Activated T-cell treated with anti-CD3 and anti-CD28 coated beads for 24 hours (primary cell): ENCODE measurements at regions not wholly inside any gene's neighbourhood (a gene's known extent, or its start where the extent isn't known, plus 50 kb on each side); places are given as distances from the start of the nearest gene placed in this dataset.
"Not testable (repeated sequence)": the region's sequence is repeated elsewhere in the genome, so short reads cannot be mapped to it uniquely, and the experiment has no call there.

Source experiments
- DNase-seq: peaks from one replicate; pipeline ENCODE4 v3.0.0-alpha.2; 2020; ENCODE audit warnings: low read depth

DNA sequence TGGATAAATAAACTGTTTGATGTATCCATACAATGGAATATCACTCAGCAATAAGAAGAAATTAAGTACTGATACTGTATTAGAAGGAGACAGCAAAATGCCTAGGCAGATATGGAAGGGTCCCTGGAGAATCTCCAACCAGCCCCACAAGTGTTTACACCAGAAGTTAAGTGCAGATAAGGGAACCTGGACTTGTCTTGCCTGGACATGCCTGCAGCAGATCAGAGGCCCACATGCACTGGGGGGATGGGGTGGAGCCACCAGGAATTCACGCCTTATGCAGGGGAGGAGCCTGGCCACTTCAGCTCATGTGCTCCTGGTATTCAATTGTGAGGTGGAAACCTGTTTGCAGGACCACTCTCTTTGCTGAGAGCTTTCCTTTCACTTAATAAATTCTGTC lies 356.9 kb downstream of the TUBA3C start:
- DNase-seq = not testable (repeated sequence)

DNA sequence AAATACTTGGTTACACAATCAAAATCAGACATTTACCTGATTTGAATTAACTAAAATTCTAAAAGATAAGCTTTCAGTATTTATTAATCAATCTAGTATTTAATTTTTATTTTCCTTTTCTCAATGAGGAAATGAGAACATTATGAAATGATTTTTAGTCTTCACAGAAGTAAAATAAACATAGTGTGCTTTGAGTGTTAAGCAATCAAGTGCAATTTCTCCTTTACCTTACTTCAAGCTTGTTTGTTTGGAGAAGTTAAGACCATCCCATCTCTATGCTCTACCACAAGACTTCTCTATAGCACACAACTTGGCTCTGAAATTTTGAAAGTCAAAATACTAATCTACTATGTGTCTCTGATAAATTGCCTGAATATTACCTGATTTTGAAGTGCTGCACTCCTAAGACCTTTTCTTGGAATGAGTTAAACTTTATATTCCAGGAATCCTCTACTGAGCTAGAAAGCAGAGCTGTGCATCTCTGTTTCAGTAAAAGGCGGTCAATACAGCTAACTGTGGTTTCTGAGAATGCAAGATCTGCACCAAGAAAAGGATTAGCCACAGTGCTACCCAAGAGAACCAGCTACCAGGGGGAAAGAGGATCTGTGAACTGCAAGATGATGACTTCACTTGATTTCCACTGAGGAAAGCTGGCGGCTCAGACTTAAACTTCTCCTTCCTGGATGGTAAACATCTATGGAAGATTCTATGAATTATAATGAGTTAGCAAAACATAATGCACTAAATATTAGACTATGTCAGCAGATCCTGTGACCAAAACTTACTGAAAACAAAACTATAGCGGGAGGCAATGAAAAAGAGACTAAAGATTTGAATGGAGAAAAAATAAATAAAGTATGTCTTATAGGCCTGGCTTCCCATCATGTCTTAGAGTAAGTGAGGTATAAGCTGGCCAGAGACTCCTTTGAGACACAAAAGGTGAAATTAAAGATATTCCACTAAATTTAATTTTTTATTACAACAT lies 358.7 kb downstream of the TUBA3C start:
- DNase-seq = not testable (repeated sequence)

GRCh38 chr13:18773988-18774387 lies 407.6 kb downstream of the TUBA3C start:
- not testable (repeated sequence) for DNase-seq

- not testable (repeated sequence) for DNase-seq
Measured at GRCh38 chr13:18741696-18742095, 439.9 kb downstream of the TUBA3C start.

DNA sequence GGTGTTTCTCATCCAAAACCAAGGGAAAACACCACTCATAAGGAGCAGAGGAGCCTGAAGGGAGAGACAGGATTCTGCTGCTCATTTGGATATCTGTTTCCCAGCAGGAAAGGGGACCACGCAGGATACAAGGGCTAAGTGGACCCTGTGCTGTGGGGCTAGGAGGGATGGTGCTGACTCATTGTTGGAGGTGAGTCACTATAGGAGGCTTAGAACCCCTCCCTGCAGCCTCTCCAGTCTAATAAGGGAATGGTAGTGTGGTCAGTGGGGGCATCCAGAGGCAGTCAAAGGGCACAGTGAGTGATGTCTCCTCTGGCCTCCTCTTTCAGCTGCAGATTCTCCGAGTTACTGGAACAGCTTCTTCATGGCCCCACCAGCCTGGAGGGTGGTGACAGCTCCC lies 442.3 kb downstream of the TUBA3C start:
- no peak for DNase-seq

DNA sequence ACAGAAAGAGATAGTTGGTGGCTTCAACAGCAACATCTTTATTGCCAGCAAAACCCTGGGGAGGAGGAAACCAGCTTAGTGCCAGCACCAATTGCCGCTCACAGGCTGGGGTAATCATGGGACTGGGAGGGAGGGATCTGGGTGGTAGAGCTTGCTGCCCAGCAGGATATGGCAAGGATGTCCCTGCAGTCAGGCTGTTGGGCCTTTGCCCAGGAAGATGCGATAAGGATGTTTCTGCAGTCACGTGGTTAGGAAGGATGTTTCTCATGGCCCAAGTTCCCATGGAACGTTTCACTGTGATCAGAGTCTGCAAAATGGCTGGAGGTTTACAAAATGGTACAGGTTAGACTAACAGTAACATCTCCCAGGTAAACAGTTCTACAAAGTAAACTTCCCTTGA lies 443.5 kb downstream of the TUBA3C start:
- DNase-seq = not testable (repeated sequence)

DNA sequence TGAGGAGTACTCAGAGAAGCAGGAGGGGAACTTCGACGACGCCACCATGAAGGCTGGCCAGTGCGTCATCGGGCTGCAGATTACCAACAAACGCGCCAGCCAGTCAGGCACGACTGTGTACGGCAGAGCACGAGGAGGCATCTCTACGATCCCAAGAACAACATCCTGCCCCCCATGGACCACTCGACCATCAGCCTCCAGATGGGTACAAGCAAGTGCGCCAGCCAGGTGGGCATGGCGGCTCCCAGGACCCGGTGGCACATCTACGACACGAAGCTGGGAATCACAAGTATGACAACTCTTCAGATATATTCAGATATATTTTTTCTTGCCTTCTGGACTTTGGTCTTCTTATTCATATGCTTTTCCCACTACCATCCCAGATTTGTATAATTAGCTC lies 454.5 kb downstream of the TUBA3C start:
- DNase-seq = not testable (repeated sequence)

DNA sequence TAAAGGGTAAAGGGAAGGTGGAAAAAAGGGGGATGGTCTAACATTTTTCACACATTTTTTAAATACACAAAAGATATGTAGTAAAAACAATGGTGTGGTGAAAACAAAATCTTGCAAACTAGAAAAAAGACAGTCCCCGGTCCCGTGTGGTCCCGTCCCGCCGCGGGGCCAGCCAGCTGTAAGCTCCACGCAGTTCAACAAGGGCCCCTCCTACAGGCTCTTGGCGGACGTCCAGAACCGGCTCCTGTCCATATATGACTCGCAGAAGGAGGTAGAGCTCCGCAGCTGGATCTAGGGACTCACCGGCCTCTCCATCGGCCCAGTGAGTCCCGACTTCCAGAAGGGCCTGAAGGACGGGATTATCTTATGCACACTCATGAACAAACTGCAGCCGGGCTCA lies 455.1 kb downstream of the TUBA3C start:
- not testable (repeated sequence) for DNase-seq

GRCh38 chr13:18725242-18725822 lies 456.3 kb downstream of the TUBA3C start:
- not testable (repeated sequence) for DNase-seq

DNA sequence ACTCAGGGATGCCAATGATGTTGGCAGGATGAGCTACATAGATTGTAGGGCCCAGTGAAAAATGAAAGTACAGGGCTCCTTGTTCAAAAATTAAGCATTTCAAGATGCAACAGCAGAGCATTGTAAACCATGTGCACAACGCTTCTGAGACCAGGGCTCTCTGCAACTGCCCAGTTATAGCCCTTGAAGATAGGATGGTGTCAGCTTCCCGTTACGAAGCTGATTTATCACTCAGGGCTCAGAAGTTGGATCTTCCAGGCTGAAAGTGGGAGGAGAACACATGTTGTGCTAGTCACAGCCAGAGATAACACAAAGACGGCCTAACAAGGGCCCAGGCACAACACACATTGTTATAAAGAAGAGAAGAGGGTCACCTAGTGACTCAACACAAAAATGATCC lies 466.7 kb downstream of the TUBA3C start:
- DNase-seq = no peak

DNA sequence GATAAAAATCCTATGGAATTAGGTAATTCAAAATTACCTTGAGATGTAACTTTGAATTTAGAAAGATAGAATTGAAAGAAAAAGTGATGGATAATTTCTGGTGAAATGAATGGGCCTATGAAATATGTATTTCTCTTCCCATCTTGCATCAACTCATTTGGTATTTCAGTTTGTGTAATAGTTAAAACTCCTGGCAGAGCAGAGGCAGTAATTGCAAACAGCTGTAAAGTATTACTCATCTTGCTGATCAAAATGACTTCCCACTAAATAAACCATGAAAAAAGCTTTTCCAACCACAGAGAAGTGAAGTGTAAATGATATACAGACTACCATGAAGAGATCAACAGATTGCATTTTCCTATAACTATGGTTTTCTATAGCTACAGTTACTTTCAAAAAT lies 471.0 kb downstream of the TUBA3C start:
- DNase-seq = not testable (repeated sequence)

DNA sequence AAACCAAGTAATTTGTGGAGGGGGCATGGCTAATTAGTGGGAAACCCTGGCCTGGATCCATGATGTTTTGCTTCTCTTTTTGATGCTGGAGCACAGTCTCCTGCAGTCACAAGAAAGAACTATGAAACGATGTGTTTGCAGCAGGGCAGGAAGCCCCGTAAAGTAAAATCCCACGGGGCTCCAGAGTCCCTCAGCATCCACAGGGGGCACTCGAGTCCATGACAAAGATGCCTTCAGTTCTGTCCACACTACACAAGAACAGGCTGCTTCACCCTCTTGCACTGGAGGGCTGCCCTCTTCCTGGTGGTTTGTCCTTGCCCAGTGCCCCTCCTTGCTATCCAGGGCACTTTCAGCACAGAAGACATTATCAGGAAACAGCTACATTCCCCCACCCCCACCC lies 475.1 kb downstream of the TUBA3C start:
- not testable (repeated sequence) for DNase-seq

DNA sequence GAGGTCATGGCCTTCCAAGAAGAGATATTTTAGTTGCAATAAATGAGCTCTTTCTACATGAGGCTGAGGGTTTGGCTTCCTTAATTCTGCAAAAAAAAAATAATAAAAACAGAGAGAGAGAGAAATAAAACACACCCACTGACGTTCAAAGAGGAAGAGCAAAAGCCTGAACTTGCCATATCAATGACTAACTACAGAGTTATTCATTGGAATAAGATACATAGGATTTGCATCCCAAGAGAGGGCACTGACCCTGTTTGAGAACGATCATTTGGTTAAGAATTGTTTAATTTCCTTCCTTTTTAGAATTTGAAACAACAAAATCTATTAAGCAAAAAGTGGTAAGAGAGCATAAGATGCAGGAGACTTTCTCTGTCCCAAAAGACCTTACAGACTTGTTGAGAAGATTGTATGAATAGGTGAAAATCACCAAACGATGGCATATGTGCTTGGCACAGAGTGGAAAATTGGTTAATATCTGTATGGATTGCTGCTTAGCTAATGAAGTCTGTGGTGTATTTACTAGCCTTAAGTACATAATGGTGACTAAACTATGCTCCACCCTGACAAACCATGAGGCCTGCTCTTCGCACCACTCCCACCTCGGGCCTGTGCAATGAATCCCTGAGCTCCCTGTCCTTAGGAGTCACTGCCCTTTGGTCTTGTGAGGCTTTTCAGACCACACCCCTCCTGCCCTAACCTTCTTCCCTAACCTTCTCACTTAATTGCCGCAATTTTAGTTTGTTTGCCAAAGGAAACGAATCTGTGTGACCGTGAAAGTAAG lies 479.0 kb downstream of the TUBA3C start:
- DNase-seq = not testable (repeated sequence)

DNA sequence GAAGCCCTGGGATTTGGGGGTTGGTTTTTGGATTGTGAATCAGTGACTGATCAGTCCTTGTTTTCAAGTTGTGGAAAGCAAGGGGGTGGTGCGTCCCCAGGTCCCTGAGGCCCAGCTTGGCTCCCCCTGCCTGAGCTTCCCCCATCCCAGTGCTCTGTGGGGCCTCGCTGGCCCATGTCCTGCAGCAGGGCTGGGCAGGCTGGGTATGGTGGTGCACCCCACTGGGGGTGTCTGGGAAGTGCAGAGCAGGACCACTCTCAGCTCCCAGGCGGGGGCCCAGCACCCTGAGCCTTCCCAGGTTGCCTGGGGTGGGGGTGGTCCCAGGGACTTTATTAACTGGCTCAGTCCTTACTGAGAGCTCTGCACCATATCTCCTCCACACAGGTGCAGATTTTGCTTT lies 483.3 kb downstream of the TUBA3C start:
- DNase-seq = not testable (repeated sequence)

DNA sequence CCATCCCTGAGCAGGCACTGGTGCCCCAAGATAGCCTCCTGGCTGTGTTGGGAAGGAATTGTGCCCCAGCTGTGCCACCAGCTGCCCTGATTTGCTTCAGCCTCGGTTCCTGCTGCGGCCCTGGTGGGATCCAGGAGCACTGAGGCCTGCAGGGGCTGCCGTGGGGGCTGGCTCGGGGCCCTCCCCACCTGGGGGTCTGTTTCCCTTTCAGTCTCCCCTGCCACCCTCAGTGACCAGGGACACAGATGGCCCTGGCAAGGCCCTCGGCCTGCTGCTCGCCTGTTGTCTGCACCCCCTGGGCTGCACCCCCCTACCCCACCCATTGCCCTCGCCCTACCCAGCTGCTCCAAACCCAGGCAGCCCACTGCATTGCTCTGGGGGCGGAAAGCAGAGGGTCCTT lies 483.8 kb downstream of the TUBA3C start:
- not testable (repeated sequence) for DNase-seq

- not testable (repeated sequence) for DNase-seq
Measured at GRCh38 chr13:18697221-18697620, 484.4 kb downstream of the TUBA3C start.

DNA sequence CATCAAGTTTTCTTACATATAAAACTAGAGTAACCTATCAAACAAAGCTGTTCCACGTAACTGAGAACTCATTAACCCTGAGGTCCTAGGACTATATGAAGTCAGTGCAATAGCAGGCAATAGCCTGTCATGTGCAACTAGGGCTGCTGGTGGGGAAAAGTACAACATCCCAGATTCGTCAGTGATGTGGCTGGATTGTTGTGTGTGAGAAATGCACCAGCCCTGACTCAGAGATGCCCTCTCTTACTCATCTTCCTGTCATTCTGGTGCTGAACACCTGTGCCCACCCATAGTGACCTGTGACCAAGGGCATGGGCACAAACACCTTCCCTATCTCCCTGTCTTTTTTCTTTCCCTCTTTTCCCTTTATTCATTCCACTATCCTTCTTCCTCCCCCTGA lies 504.2 kb downstream of the TUBA3C start:
- not testable (repeated sequence) for DNase-seq

DNA sequence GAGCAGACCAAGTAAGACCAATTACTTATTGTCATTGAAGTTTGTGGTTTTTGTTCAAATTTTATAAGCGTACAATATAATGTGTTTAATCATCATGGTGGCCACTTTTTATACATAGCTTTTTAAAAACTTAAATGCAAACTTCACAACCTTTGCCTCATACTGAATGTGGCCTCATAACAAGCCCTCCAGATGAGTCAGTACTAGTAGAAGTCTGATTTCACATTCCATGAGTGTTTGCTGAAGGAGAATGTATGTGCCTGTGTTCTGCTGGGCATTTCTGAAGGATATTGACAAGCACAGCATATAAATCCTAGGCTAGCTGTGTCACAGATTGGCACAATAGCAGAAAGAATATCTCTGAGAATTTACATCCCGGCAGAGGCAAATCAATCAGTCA lies 506.4 kb downstream of the TUBA3C start:
- not testable (repeated sequence) for DNase-seq

DNA sequence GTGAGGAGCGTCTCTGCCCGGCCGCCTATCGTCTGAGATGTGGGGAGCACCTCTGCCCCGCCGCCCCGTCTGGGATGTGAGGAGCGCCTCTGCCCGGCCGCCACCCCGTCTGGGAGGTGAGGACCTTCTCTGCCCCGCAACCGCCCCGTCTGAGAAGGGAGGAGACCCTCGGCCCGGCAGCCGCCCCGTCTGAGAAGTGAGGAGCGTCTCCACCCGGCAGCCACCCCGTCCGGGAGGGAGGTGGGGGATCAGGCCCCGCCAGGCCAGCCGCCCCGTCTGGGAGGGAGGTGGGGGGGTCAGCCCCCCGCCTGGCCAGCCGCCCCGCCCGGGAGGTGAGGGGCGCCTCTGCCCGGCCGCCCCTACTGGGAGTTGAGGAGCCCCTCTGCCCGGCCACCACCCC lies 507.8 kb downstream of the TUBA3C start:
- DNase-seq = not testable (repeated sequence)

DNA sequence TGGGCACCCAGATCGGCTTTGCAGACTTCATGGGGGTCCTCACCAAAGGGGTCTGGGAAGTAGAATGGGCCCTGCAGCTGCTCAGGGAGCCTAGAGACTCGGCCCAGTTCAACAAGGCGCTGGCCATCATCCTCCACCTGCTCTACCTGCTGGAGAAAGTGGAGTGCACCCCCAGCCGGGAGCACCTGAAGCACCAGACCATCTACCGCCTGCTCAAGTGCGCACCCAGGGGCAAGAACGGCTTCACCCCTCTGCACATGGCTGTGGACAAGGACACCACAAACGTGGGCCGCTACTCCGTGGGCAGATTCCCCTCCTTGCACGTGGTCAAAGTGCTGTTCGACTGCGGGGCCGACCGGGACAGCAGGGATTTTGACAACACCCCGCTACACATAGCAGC lies 515.0 kb downstream of the TUBA3C start:
- DNase-seq = not testable (repeated sequence)

DNA sequence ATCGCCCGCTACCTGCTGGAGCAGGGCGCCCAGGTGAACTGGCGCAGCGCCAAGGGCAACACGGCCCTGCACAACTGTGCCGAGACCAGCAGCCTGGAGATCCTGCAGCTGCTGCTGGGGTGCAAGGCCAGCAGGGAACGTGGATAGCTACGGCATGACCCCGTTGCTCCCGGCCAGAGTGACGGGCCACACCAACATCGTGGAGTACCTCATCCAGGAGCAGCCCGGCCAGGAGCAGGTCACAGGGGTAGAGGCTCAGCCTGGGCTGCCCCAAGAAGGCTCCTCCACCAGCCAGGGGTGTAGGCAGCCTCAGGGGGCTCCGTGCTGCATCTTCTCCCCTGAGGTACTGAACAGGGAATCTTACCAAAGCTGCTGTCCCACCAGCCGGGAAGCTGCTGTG lies 515.9 kb downstream of the TUBA3C start:
- not testable (repeated sequence) for DNase-seq

GRCh38 chr13:18665124-18665523 lies 516.5 kb downstream of the TUBA3C start:
- DNase-seq = not testable (repeated sequence)
